Chondrocyte (in vitro differentiated cells): ENCODE measurements at regions not wholly inside any gene's neighbourhood (a gene's known extent, or its start where the extent isn't known, plus 50 kb on each side); places are given as distances from the start of the nearest gene placed in this dataset.

Experiments
- DNase-seq: peaks from one replicate; pipeline ENCODE4 v3.0.0; 2021; ENCODE audit warnings: mixed read lengths, low spot score
- H3K27ac Mint-ChIP-seq: one replicate; pipeline ENCODE4 v1.8.0; 2021; ENCODE audit warnings: mild to moderate bottlenecking, moderate library complexity, mixed read lengths; ENCODE audit not compliant: unreplicated experiment
- H3K27me3 Mint-ChIP-seq: 2 replicates; pipeline ENCODE4 v1.8.0; 2021; ENCODE audit warnings: low read depth, mixed read lengths
- H3K36me3 Mint-ChIP-seq: 2 replicates; pipeline ENCODE4 v1.8.0; 2021; ENCODE audit warnings: low read depth, mixed read lengths
- H3K4me1 Mint-ChIP-seq: 2 replicates; pipeline ENCODE4 v1.8.0; 2021; ENCODE audit warnings: low read depth, mild to moderate bottlenecking, mixed read lengths
- H3K4me3 Mint-ChIP-seq: one replicate; pipeline ENCODE4 v1.8.0; 2021; ENCODE audit warnings: mild to moderate bottlenecking, moderate library complexity, mixed read lengths; ENCODE audit not compliant: unreplicated experiment
- H3K9me3 Mint-ChIP-seq: 2 replicates; pipeline ENCODE4 v1.8.0; 2021; ENCODE audit warnings: low read depth, mixed read lengths
- TF ChIP-seq, protein P1 (sequence below): fragments of 200-600 bp; sonication (generic); IDR thresholded peaks from 2 replicates; pipeline ENCODE4 v1.5.0; 2021; ENCODE audit warnings: antibody characterized with exemption, mild to moderate bottlenecking, moderate library complexity

DNA sequence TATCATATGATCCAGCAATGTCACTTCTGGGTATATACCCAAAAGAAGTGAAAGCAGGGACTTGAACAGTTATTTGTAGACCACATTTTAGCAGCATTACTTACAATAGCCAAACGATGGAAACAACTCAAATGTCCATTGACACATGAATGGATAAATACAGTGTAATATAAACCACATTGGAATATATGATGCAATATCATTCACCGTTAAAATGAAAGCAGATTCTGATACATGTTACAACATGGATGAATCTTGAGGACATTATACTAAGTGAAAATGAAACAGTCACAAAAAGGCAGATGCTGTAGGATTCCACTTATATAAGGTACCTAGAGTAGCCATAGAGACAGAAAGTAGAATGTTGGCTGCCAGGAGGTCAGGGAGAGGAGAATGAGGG is 130.5 kb upstream of the SMAD1 start:
- H3K27me3 Mint-ChIP-seq: peaks cover 2% of the 10 kb centered on the region

GRCh38 chr4:145348291-145348690 is 133.4 kb upstream of the SMAD1 start:
- no peak for DNase-seq
- no peaks in the 10 kb centered on the region for H3K9me3 Mint-ChIP-seq

More for the DNA sequence above, 130.5 kb upstream of the SMAD1 start:
- no peak overlapping the region for H3K27ac Mint-ChIP-seq
- no peaks in the 10 kb centered on the region for H3K36me3 Mint-ChIP-seq
- H3K9me3 Mint-ChIP-seq: peaks cover 5% of the 10 kb centered on the region
- H3K4me1 Mint-ChIP-seq: peaks cover 19% of the 10 kb centered on the region
- no peak overlapping the region for H3K4me3 Mint-ChIP-seq
- no peak for DNase-seq
- TF ChIP-seq, protein P1, sequence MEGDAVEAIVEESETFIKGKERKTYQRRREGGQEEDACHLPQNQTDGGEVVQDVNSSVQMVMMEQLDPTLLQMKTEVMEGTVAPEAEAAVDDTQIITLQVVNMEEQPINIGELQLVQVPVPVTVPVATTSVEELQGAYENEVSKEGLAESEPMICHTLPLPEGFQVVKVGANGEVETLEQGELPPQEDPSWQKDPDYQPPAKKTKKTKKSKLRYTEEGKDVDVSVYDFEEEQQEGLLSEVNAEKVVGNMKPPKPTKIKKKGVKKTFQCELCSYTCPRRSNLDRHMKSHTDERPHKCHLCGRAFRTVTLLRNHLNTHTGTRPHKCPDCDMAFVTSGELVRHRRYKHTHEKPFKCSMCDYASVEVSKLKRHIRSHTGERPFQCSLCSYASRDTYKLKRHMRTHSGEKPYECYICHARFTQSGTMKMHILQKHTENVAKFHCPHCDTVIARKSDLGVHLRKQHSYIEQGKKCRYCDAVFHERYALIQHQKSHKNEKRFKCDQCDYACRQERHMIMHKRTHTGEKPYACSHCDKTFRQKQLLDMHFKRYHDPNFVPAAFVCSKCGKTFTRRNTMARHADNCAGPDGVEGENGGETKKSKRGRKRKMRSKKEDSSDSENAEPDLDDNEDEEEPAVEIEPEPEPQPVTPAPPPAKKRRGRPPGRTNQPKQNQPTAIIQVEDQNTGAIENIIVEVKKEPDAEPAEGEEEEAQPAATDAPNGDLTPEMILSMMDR: no peak

DNA sequence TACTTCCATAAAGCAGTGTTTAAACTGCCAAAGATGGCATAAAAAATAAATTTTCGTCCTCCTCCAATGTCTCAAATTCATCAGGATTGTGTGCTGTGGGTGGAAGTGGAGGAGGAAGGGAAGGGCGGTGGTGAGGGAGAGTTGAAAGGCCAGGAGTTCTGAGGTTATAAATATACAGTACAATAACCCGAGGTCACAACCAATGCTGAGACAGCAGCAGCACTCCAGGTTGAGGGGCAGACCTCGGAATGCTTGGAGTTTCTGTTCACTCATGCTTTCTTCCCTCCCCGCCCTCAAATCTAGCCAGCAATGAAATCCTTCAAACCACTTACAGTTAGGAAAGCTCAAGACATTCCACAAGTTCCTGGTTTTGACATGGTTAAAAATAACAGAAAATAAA is 134.0 kb upstream of the SMAD1 start:
- Mint-ChIP-seq H3K9me3 (no peaks in the 10 kb centered on the region), H3K27me3 (no peaks in the 10 kb centered on the region), H3K27ac (peak overlapping the region; percentile 57), H3K4me1 (peaks cover 19% of the 10 kb centered on the region), H3K36me3 (no peaks in the 10 kb centered on the region), H3K4me3 (peak overlapping the region; percentile 7)
- DNase-seq: no peak
- TF ChIP-seq, protein P1: no peak

More at GRCh38 chr4:145348291-145348690, 133.4 kb upstream of the SMAD1 start:
- H3K36me3 Mint-ChIP-seq: no peaks in the 10 kb centered on the region
- no peaks in the 10 kb centered on the region for H3K27me3 Mint-ChIP-seq
- no peak overlapping the region for H3K4me3 Mint-ChIP-seq
- TF ChIP-seq, protein P1: no peak
- peaks cover 19% of the 10 kb centered on the region for H3K4me1 Mint-ChIP-seq
- H3K27ac Mint-ChIP-seq: no peak overlapping the region

- H3K4me3 Mint-ChIP-seq: no peak overlapping the region
- H3K36me3 Mint-ChIP-seq: no peaks in the 10 kb centered on the region
- peaks cover 19% of the 10 kb centered on the region for H3K4me1 Mint-ChIP-seq
- H3K27me3 Mint-ChIP-seq: peaks cover 2% of the 10 kb centered on the region
- DNase-seq: no peak
- no peaks in the 10 kb centered on the region for H3K9me3 Mint-ChIP-seq
- TF ChIP-seq, protein P1: no peak
- no peak overlapping the region for H3K27ac Mint-ChIP-seq
Measured at GRCh38 chr4:145346081-145346480, 135.6 kb upstream of the SMAD1 start.

GRCh38 chr4:145345401-145345800 is 136.3 kb upstream of the SMAD1 start:
- Mint-ChIP-seq H3K4me1 (peaks cover 19% of the 10 kb centered on the region), H3K27ac (no peak overlapping the region), H3K36me3 (no peaks in the 10 kb centered on the region), H3K9me3 (no peaks in the 10 kb centered on the region), H3K27me3 (peaks cover 2% of the 10 kb centered on the region), H3K4me3 (no peak overlapping the region)
- DNase-seq: no peak
- TF ChIP-seq, protein P1: no peak
